GM23338 (cell line): ENCODE measurements at regions not wholly inside any gene's neighbourhood (a gene's known extent, or its start where the extent isn't known, plus 50 kb on each side); places are given as distances from the start of the nearest gene placed in this dataset.

Source experiments
- ATAC-seq: fragments of 200-7000 bp; cut with Tn5 transposase; 3 replicates; pipeline ENCODE4 v1.9.1; 2020
- DNase-seq: peaks from one replicate; pipeline ENCODE4 v3.0.0-alpha.2; 2015; ENCODE audit warnings: low spot score
- H2AFZ ChIP-seq: fragments of 200-600 bp; sonication (generic); 2 replicates; pipeline ENCODE4 v1.8.0; 2016; ENCODE audit warnings: antibody characterized with exemption, mild to moderate bottlenecking, moderate library complexity
- H3F3A ChIP-seq: fragments of 200-600 bp; sonication (generic); replicated peaks from 2 replicates; pipeline ENCODE4 v1.8.0; 2017; ENCODE audit warnings: antibody characterized with exemption, mixed run types, low read depth
- H3K27ac ChIP-seq: fragments of 200-600 bp; sonication (generic); 2 replicates; pipeline ENCODE4 v1.6.1; 2016; ENCODE audit warnings: low read depth
- H3K27me3 ChIP-seq: fragments of 200-600 bp; sonication (generic); 2 replicates; pipeline ENCODE4 v1.8.0; 2016; ENCODE audit warnings: mild to moderate bottlenecking, mixed run types, moderate library complexity; ENCODE audit not compliant: insufficient read depth
- H3K36me3 ChIP-seq: fragments of 200-600 bp; sonication (generic); 2 replicates; pipeline ENCODE4 v1.8.0; 2016; ENCODE audit warnings: mild to moderate bottlenecking; ENCODE audit not compliant: insufficient read depth
- H3K4me1 ChIP-seq: fragments of 200-600 bp; sonication (generic); 2 replicates; pipeline ENCODE4 v1.8.0; 2016; ENCODE audit warnings: mild to moderate bottlenecking, moderate library complexity; ENCODE audit not compliant: insufficient read depth
- H3K4me2 ChIP-seq: fragments of 200-600 bp; sonication (generic); 2 replicates; pipeline ENCODE4 v1.7.1; 2017; ENCODE audit warnings: mixed run types
- H3K4me3 ChIP-seq: fragments of 200-600 bp; sonication (generic); 2 replicates; pipeline ENCODE4 v1.6.1; 2016; ENCODE audit warnings: mixed run types
- H3K79me2 ChIP-seq: fragments of 200-600 bp; sonication (generic); replicated peaks from 2 replicates; pipeline ENCODE4 v1.8.0; 2017; ENCODE audit warnings: mild to moderate bottlenecking; ENCODE audit not compliant: insufficient read depth
- H3K9me2 ChIP-seq: fragments of 200-600 bp; sonication (generic); 2 replicates; pipeline ENCODE4 v1.8.0; 2017; ENCODE audit not compliant: insufficient read depth
- H4K20me1 ChIP-seq: fragments of 200-600 bp; sonication (generic); replicated peaks from 2 replicates; pipeline ENCODE4 v1.8.0; 2017; ENCODE audit warnings: mild to moderate bottlenecking; ENCODE audit not compliant: insufficient read depth
- H3K27ac Mint-ChIP-seq: 2 replicates; pipeline ENCODE4 v1.8.0; 2020; ENCODE audit warnings: inconsistent platforms, mild to moderate bottlenecking, moderate library complexity, mixed read lengths
- H3K27me3 Mint-ChIP-seq: 3 replicates; pipeline ENCODE4 v1.8.0; 2022; ENCODE audit warnings: low read depth, mild to moderate bottlenecking, moderate library complexity, mixed read lengths, inconsistent platforms; ENCODE audit not compliant: insufficient read depth, poor library complexity
- H3K36me3 Mint-ChIP-seq: 3 replicates; pipeline ENCODE4 v1.8.0; 2021; ENCODE audit warnings: low read depth, mild to moderate bottlenecking, inconsistent platforms, moderate library complexity, mixed read lengths
- H3K4me1 Mint-ChIP-seq: 3 replicates; pipeline ENCODE4 v1.8.0; 2020; ENCODE audit warnings: mild to moderate bottlenecking, inconsistent platforms, mixed read lengths
- H3K4me3 Mint-ChIP-seq: 3 replicates; pipeline ENCODE4 v1.8.0; 2021; ENCODE audit warnings: moderate library complexity, mild to moderate bottlenecking, inconsistent platforms, mixed read lengths
- H3K9me3 Mint-ChIP-seq: 3 replicates; pipeline ENCODE4 v1.8.0; 2020; ENCODE audit warnings: moderate library complexity, mild to moderate bottlenecking, inconsistent platforms, mixed read lengths
- CREB1 ChIP-seq: fragments of 250-450 bp; sonication (Bioruptor Pico); IDR thresholded peaks from 2 replicates; pipeline ENCODE4 v1.5.0; 2020; ENCODE audit warnings: low read depth, mild to moderate bottlenecking, moderate library complexity
- CTCF ChIP-seq, 2 experiments: fragments of 200-600 bp in 1 of 2; sonication (generic) in 1 of 2; conservative IDR thresholded peaks; 2 replicates each; pipeline versions ENCODE4 v1.5.1 to v1.6.1; 2016 to 2017; ENCODE audit warnings: antibody characterized with exemption in 2 of 2, low read depth in 2 of 2, mild to moderate bottlenecking in 2 of 2, moderate library complexity in 1 of 2
- EZH2 ChIP-seq: fragments of 200-600 bp; sonication (generic); IDR thresholded peaks from one replicate; pipeline ENCODE4 v1.8.0; 2017; ENCODE audit warnings: antibody characterized with exemption, mild to moderate bottlenecking, low read depth; ENCODE audit not compliant: unreplicated experiment
- EZH2phosphoT487 ChIP-seq: fragments of 200-600 bp; sonication (generic); IDR thresholded peaks from one replicate; pipeline ENCODE4 v1.8.1; 2018; ENCODE audit warnings: antibody characterized with exemption; ENCODE audit not compliant: unreplicated experiment
- JUNB ChIP-seq: IDR thresholded peaks from one replicate; pipeline ENCODE4 v1.6.1; 2016; ENCODE audit warnings: antibody characterized with exemption; ENCODE audit not compliant: unreplicated experiment
- NANOG ChIP-seq: IDR thresholded peaks from 2 replicates; pipeline ENCODE4 v1.6.1; 2016; ENCODE audit warnings: antibody characterized with exemption, borderline replicate concordance
- POLR2AphosphoS5 ChIP-seq: IDR thresholded peaks from 2 replicates; pipeline ENCODE4 v1.6.1; 2016; ENCODE audit warnings: antibody characterized with exemption, low read depth
- STAT1 ChIP-seq: IDR thresholded peaks from one replicate; pipeline ENCODE4 v1.6.1; 2016; ENCODE audit warnings: antibody characterized with exemption; ENCODE audit not compliant: unreplicated experiment
- ZNF114 ChIP-seq: fragments of 250-450 bp; sonication (Bioruptor Pico); IDR thresholded peaks from 2 replicates; pipeline ENCODE4 v1.5.0; 2020; ENCODE audit warnings: mild to moderate bottlenecking, moderate library complexity
- ZNF331 ChIP-seq: fragments of 250-450 bp; sonication (Bioruptor Pico); IDR thresholded peaks from 2 replicates; pipeline ENCODE4 v1.5.0; 2020; ENCODE audit warnings: low read depth, mild to moderate bottlenecking, moderate library complexity
- ZNF462 ChIP-seq: fragments of 250-450 bp; sonication (Bioruptor Pico); IDR thresholded peaks from 2 replicates; pipeline ENCODE4 v1.5.0; 2020; ENCODE audit warnings: mild to moderate bottlenecking, moderate library complexity
- TF ChIP-seq, protein P1 (sequence below): IDR thresholded peaks from one replicate; pipeline ENCODE4 v1.6.1; 2018; ENCODE audit warnings: antibody characterized with exemption; ENCODE audit not compliant: unreplicated experiment
- TF ChIP-seq, protein P2 (sequence below): IDR thresholded peaks from 2 replicates; pipeline ENCODE4 v1.6.1; 2016; ENCODE audit warnings: antibody characterized with exemption

- DNase-seq (no peak), ATAC-seq (no peak)
- Histone ChIP-seq H3F3A (no peaks in the 10 kb centered on the region), H2AFZ (no peak overlapping the region), H3K27ac (no peak overlapping the region), H3K36me3 (no peaks in the 10 kb centered on the region), H3K27me3 (no peaks in the 10 kb centered on the region), H3K9me2 (no peaks in the 10 kb centered on the region; the same call in 1 of the 2 replicates), H3K4me1 (peaks cover 7% of the 10 kb centered on the region; the same call in 1 of the 2 replicates), H3K4me3 (no peak overlapping the region), H4K20me1 (no peaks in the 10 kb centered on the region), H3K79me2 (no peaks in the 10 kb centered on the region), H3K4me2 (no peak overlapping the region)
- Mint-ChIP-seq H3K4me1 (peaks cover 6% of the 10 kb centered on the region), H3K9me3 (peaks cover 15% of the 10 kb centered on the region), H3K27ac (no peak overlapping the region), H3K27me3 (peaks cover 6% of the 10 kb centered on the region), H3K36me3 (peaks cover 11% of the 10 kb centered on the region), H3K4me3 (no peak overlapping the region)
- TF ChIP-seq JUNB (no peak), CREB1 (CRISPR knock-in tag) (no peak), NANOG (no peak), POLR2AphosphoS5 (no peak), EZH2 (no peak), EZH2phosphoT487 (no peak), STAT1 (no peak), CTCF (conservative IDR thresholded peaks at IDR 0.05; ENCODE audit: low read depth in 2 of 2) (no peak), ZNF462 (CRISPR knock-in tag) (no peak), ZNF114 (no peak), ZNF331 (CRISPR knock-in tag) (no peak)
- TF ChIP-seq, protein P1, sequence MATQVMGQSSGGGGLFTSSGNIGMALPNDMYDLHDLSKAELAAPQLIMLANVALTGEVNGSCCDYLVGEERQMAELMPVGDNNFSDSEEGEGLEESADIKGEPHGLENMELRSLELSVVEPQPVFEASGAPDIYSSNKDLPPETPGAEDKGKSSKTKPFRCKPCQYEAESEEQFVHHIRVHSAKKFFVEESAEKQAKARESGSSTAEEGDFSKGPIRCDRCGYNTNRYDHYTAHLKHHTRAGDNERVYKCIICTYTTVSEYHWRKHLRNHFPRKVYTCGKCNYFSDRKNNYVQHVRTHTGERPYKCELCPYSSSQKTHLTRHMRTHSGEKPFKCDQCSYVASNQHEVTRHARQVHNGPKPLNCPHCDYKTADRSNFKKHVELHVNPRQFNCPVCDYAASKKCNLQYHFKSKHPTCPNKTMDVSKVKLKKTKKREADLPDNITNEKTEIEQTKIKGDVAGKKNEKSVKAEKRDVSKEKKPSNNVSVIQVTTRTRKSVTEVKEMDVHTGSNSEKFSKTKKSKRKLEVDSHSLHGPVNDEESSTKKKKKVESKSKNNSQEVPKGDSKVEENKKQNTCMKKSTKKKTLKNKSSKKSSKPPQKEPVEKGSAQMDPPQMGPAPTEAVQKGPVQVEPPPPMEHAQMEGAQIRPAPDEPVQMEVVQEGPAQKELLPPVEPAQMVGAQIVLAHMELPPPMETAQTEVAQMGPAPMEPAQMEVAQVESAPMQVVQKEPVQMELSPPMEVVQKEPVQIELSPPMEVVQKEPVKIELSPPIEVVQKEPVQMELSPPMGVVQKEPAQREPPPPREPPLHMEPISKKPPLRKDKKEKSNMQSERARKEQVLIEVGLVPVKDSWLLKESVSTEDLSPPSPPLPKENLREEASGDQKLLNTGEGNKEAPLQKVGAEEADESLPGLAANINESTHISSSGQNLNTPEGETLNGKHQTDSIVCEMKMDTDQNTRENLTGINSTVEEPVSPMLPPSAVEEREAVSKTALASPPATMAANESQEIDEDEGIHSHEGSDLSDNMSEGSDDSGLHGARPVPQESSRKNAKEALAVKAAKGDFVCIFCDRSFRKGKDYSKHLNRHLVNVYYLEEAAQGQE: no peak
- TF ChIP-seq, protein P2, sequence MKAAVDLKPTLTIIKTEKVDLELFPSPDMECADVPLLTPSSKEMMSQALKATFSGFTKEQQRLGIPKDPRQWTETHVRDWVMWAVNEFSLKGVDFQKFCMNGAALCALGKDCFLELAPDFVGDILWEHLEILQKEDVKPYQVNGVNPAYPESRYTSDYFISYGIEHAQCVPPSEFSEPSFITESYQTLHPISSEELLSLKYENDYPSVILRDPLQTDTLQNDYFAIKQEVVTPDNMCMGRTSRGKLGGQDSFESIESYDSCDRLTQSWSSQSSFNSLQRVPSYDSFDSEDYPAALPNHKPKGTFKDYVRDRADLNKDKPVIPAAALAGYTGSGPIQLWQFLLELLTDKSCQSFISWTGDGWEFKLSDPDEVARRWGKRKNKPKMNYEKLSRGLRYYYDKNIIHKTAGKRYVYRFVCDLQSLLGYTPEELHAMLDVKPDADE: no peak
Measured at GRCh38 chr1:93805027-93805610, 73.9 kb downstream of the DNTTIP2 start.
